CD14-positive monocyte (primary cell): ENCODE measurements at regions not wholly inside any gene's neighbourhood (a gene's known extent, or its start where the extent isn't known, plus 50 kb on each side); places are given as distances from the start of the nearest gene placed in this dataset.
"Not testable (repeated sequence)": the region's sequence is repeated elsewhere in the genome, so short reads cannot be mapped to it uniquely, and the experiment has no call there.

Source experiments
- DNase-seq, 3 donors: peaks; one replicate each; pipeline ENCODE4 v3.0.0-alpha.2; 2011 to 2022
- H2AFZ ChIP-seq: 2 replicates; pipeline ENCODE4 v1.6.0; 2012; ENCODE audit warnings: mild to moderate bottlenecking, low read depth, low read length, inconsistent platforms; ENCODE audit not compliant: insufficient read depth, poor library complexity, severe bottlenecking
- H3K27ac ChIP-seq, 2 donors: 1 replicate in 1 of 2; 2 replicates in 1 of 2; pipeline ENCODE4 v1.5.1; 2012 to 2013; ENCODE audit warnings: low read length in 2 of 2, control low read depth in 1 of 2, inconsistent platforms in 1 of 2, low read depth in 1 of 2, mild to moderate bottlenecking in 1 of 2
- H3K27me3 ChIP-seq, 2 donors: one replicate each; pipeline versions ENCODE4 v1.6.0 to v1.6.1; 2011 to 2013; ENCODE audit warnings: low read length in 2 of 2; ENCODE audit not compliant: control insufficient read depth in 2 of 2, insufficient read depth in 2 of 2
- H3K36me3 ChIP-seq, 2 donors: replicated peaks in 1 of 2; 1 replicate in 1 of 2; 2 replicates in 1 of 2; pipeline versions ENCODE4 v1.5.1 to v1.6.1; 2012 to 2013; ENCODE audit warnings: low read length in 2 of 2, control low read depth in 1 of 2, inconsistent platforms in 1 of 2, mild to moderate bottlenecking in 1 of 2; ENCODE audit not compliant: insufficient read depth in 2 of 2, control insufficient read depth in 1 of 2
- H3K4me1 ChIP-seq, 2 donors: 1 replicate in 1 of 2; 2 replicates in 1 of 2; pipeline versions ENCODE4 v1.5.1 to v1.6.1; 2012 to 2013; ENCODE audit warnings: low read length in 2 of 2, control low read depth in 1 of 2, inconsistent platforms in 1 of 2, mild to moderate bottlenecking in 1 of 2, moderate library complexity in 1 of 2; ENCODE audit not compliant: insufficient read depth in 2 of 2, control insufficient read depth in 1 of 2
- H3K4me2 ChIP-seq: replicated peaks from 2 replicates; pipeline ENCODE3; 2012; ENCODE audit warnings: low read length, moderate library complexity, mild to moderate bottlenecking; ENCODE audit not compliant: poor library complexity, severe bottlenecking; ENCODE audit errors: extremely low read depth
- H3K4me3 ChIP-seq, 3 experiments: fragments of 200-600 bp in 1 of 3; sonication (generic) in 1 of 3; replicated peaks in 1 of 3; 1 replicate in 2 of 3; 2 replicates in 1 of 3; pipeline ENCODE4 v1.5.1; 2011 to 2013; ENCODE audit warnings: low read length in 3 of 3, mild to moderate bottlenecking in 3 of 3, control low read depth in 2 of 3, low read depth in 2 of 3, inconsistent platforms in 1 of 3, moderate library complexity in 1 of 3
- H3K79me2 ChIP-seq: 2 replicates; pipeline ENCODE4 v1.6.0; 2012; ENCODE audit warnings: mild to moderate bottlenecking, control low read depth, inconsistent platforms, low read length, moderate library complexity; ENCODE audit not compliant: insufficient read depth
- H3K9ac ChIP-seq: 2 replicates; pipeline ENCODE4 v1.6.0; 2017; ENCODE audit warnings: low read length, mild to moderate bottlenecking; ENCODE audit not compliant: insufficient read depth, poor library complexity, severe bottlenecking
- H3K9me3 ChIP-seq, 2 donors: replicated peaks in 1 of 2; 1 replicate in 1 of 2; 2 replicates in 1 of 2; pipeline versions ENCODE4 v1.5.1 to v1.6.1; 2012 to 2013; ENCODE audit warnings: low read length in 2 of 2, control low read depth in 1 of 2; ENCODE audit not compliant: control insufficient read depth in 1 of 2, insufficient read depth in 1 of 2
- H4K20me1 ChIP-seq: 2 replicates; pipeline ENCODE4 v1.6.0; 2012; ENCODE audit warnings: mild to moderate bottlenecking, low read length, control low read depth, moderate library complexity; ENCODE audit not compliant: insufficient read depth
- H3K27ac Mint-ChIP-seq, 7 donors: one replicate each; pipeline ENCODE4 v1.8.0; 2020; ENCODE audit warnings: mild to moderate bottlenecking in 7 of 7, mixed read lengths in 7 of 7, moderate library complexity in 6 of 7, inconsistent platforms in 2 of 7
- H3K27me3 Mint-ChIP-seq, 3 donors: one replicate each; pipeline ENCODE4 v1.8.0; 2021 to 2022; ENCODE audit warnings: low read depth in 3 of 3, mild to moderate bottlenecking in 3 of 3, mixed read lengths in 3 of 3, moderate library complexity in 3 of 3, inconsistent platforms in 1 of 3
- H3K36me3 Mint-ChIP-seq, 2 donors: one replicate each; pipeline ENCODE4 v1.8.0; 2020; ENCODE audit warnings: mixed read lengths in 2 of 2, inconsistent platforms in 1 of 2, mild to moderate bottlenecking in 1 of 2
- H3K4me1 Mint-ChIP-seq: one replicate; pipeline ENCODE4 v1.8.0; 2020; ENCODE audit warnings: mild to moderate bottlenecking, mixed read lengths
- H3K4me3 Mint-ChIP-seq, 2 donors: one replicate each; pipeline ENCODE4 v1.8.0; 2020; ENCODE audit warnings: mild to moderate bottlenecking in 2 of 2, mixed read lengths in 2 of 2, moderate library complexity in 1 of 2
- H3K9me3 Mint-ChIP-seq, 7 donors: one replicate each; pipeline ENCODE4 v1.8.0; 2020 to 2022; ENCODE audit warnings: mixed read lengths in 7 of 7, mild to moderate bottlenecking in 6 of 7, moderate library complexity in 6 of 7, inconsistent platforms in 2 of 7
- CTCF ChIP-seq: fragments of 200-600 bp; IDR thresholded peaks from one replicate; pipeline ENCODE4 v1.8.0; 2022; ENCODE audit warnings: antibody characterized with exemption, mild to moderate bottlenecking
- WGBS: methylation state at CpG from one replicate; pipeline ENCODE4 v1.1.5; 2013; ENCODE audit warnings: missing lambda C conversion rate; ENCODE audit not compliant: insufficient coverage; 5-methylcytosine and 5-hydroxymethylcytosine counted together
- intact Hi-C, 2 donors: fragments of 100-400 bp; cut with micrococcal nuclease; formaldehyde crosslinking; loops; one replicate each; pipeline versions ENCODE4 v1.15.0 to v1.15.1; 2023

DNA sequence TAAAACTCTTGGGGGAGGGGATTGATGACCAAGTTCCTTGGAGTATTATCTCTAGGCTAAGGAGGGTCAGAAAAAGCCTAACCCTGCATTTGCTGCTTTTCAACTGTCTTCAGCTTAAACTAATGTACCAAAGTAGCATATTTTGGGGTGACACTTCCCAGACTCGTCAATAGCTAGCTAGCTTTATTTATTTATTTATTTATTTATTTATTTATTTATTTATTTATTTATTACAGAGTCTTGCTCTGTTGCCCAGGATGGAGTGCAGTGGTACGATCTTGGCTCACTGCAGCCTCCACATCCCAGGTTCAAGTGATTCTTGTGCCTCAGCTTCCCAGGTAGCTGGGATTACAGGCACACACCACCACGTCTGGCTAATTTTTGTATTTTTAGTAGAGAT is 257.1 kb downstream of the S1PR1 start:
- H3K9ac ChIP-seq, DNase-seq, intact Hi-C loops, H3K36me3 ChIP-seq, H4K20me1 ChIP-seq, H3K4me1 ChIP-seq, H3K79me2 ChIP-seq, H3K36me3 Mint-ChIP-seq, H3K4me3 ChIP-seq, H3K4me1 Mint-ChIP-seq, H2AFZ ChIP-seq, H3K27me3 ChIP-seq, H3K27me3 Mint-ChIP-seq, H3K4me3 Mint-ChIP-seq, H3K4me2 ChIP-seq, H3K27ac ChIP-seq, H3K9me3 ChIP-seq, H3K27ac Mint-ChIP-seq: not testable (repeated sequence)
- peaks cover 0 to 10% (median 3%) of the 10 kb centered on the region in 7 donors for H3K9me3 Mint-ChIP-seq
- 100% methylated on average over 1 of the region's 3 CpGs for WGBS

DNA sequence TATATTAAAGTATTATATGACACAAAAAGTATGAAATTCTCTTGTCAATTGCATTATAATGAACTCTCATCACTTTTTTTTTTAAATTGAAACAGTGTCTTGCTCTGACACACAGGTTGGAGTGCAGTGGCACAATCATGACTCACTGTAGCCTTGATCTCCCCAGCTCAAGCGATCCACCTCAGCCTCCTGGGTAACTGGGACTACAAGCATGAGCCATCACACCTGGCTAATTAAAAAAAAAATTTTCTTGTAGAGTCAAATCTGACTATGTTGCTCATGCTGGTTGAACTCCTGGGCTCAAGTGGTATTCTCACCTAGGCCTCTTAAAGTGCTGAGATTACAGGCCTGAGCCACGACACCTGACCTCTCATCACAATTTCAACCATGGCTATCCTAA is 259.3 kb downstream of the S1PR1 start:
- H2AFZ ChIP-seq: no peak overlapping the region
- no peak overlapping the region for H3K9ac ChIP-seq
- H3K4me3 Mint-ChIP-seq: no peak overlapping the region
- H3K4me2 ChIP-seq: no peak overlapping the region
- H3K4me1 Mint-ChIP-seq: no peaks in the 10 kb centered on the region
- H3K9me3 Mint-ChIP-seq: peaks cover 0 to 4% (median 0%) of the 10 kb centered on the region in 7 donors
- H3K27ac ChIP-seq: no peak overlapping the region
- no peaks in the 10 kb centered on the region for H3K9me3 ChIP-seq
- no peaks in the 10 kb centered on the region for H3K27me3 ChIP-seq
- no peaks in the 10 kb centered on the region for H3K36me3 ChIP-seq
- H4K20me1 ChIP-seq: no peaks in the 10 kb centered on the region
- intact Hi-C loops: no loop called here
- no peak overlapping the region for H3K27ac Mint-ChIP-seq
- H3K4me1 ChIP-seq: no peaks in the 10 kb centered on the region
- no peaks in the 10 kb centered on the region for H3K36me3 Mint-ChIP-seq
- no peaks in the 10 kb centered on the region for H3K27me3 Mint-ChIP-seq
- no peak for DNase-seq
- no peak for TF ChIP-seq CTCF
- H3K4me3 ChIP-seq: no peak overlapping the region
- no peaks in the 10 kb centered on the region for H3K79me2 ChIP-seq
- WGBS: 100% methylated on average over 1 of the region's 2 CpGs
